ENCODE measurements at regions not wholly inside any gene's neighbourhood (a gene's known extent, or its start where the extent isn't known, plus 50 kb on each side); places are given as distances from the start of the nearest gene placed in this dataset.

- no peak for TF ChIP-seq ZNF513 (CRISPR knock-in tag; conservative IDR thresholded peaks at IDR 0.05)
- no peak for TF ChIP-seq GATAD2A (CRISPR knock-in tag; IDR thresholded peaks at IDR 0.05)
- no peak for TF ChIP-seq MIER2 (CRISPR knock-in tag; IDR thresholded peaks at IDR 0.05)
These were observed 690.6 kb downstream of the EPM2A start (continued) for GRCh38 chr6:145044641-145045246.

- in situ Hi-C loops (cut with HindIII; ENCODE audit: extremely low pct_ligation_motif_present, low pct_unique_long_range_greater_than_20kb) = no loop called here
- no peaks in the 10 kb centered on the region for H4K20me1 ChIP-seq (ENCODE audit: insufficient read depth, low read length)
- H3K9me3 ChIP-seq (ENCODE audit: low read length) = peaks cover 4% of the 10 kb centered on the region; the same call in 1 of the 2 replicates
- H3K36me3 ChIP-seq (replicated peaks in 1 of 2; ENCODE audit: control insufficient read depth in 1 of 2, insufficient read depth in 2 of 2, low read length in 2 of 2) = no peaks in the 10 kb centered on the region
- H2AFZ ChIP-seq (ENCODE audit: low read length) = no peak overlapping the region
- TF ChIP-seq RCOR2 (CRISPR knock-in tag; IDR thresholded peaks at IDR 0.05) (no peak), ZNF713 (CRISPR knock-in tag; IDR thresholded peaks at IDR 0.05) (no peak), MIER2 (CRISPR knock-in tag; IDR thresholded peaks at IDR 0.05) (no peak), ZSCAN31 (CRISPR knock-in tag; IDR thresholded peaks at IDR 0.05; ENCODE audit: low read depth) (no peak), PLRG1 (conservative IDR thresholded peaks at IDR 0.05) (no peak), FOSL2 (CRISPR knock-in tag; IDR thresholded peaks at IDR 0.05) (no peak), ZNF207 (IDR thresholded peaks at IDR 0.05; ENCODE audit: borderline replicate concordance) (no peak), UBTF (CRISPR knock-in tag; IDR thresholded peaks at IDR 0.05) (no peak), ZNF263 (CRISPR knock-in tag; IDR thresholded peaks at IDR 0.05) (no peak), SKIL (CRISPR knock-in tag; IDR thresholded peaks at IDR 0.05; ENCODE audit: borderline replicate concordance) (no peak), ZNF143 (CRISPR knock-in tag; IDR thresholded peaks at IDR 0.05) (no peak), NPAS2 (CRISPR knock-in tag; IDR thresholded peaks at IDR 0.05; ENCODE audit: borderline replicate concordance) (no peak), PAWR (CRISPR knock-in tag; IDR thresholded peaks at IDR 0.05; ENCODE audit: borderline replicate concordance) (no peak), MXD3 (CRISPR knock-in tag; IDR thresholded peaks at IDR 0.05) (no peak)
- H3K4me1 ChIP-seq (ENCODE audit: insufficient read depth, low read length) = no peaks in the 10 kb centered on the region
- no peak overlapping the region for H3K27ac ChIP-seq (ENCODE audit: extremely low read length, insufficient read depth, low read length)
- no peak overlapping the region for H3K4me3 ChIP-seq (replicated peaks in 1 of 3; ENCODE audit: insufficient read depth in 1 of 3, low read depth in 2 of 3, low read length in 3 of 3)
- FAIRE-seq (no peak), ATAC-seq (no peak), DNase-seq (ENCODE audit: low spot score) (no peak)
- POLR2A ChIA-PET = no interaction called here
- no TSS peak for BruUV-seq (replicated peaks)
- intact Hi-C loops (cut with micrococcal nuclease; ENCODE audit: unreplicated experiment) = no loop called here
- CTCF ChIA-PET (ENCODE audit: low intra/inter-chr PET ratio, low total read pairs) = no interaction called here
- H3K27me3 ChIP-seq (ENCODE audit: control insufficient read depth in 1 of 2, insufficient read depth in 2 of 2, low read length in 2 of 2) = no peaks in the 10 kb centered on the region
- no peaks in the 10 kb centered on the region for H3K79me2 ChIP-seq (ENCODE audit: insufficient read depth, low read length)
- H3K4me2 ChIP-seq (ENCODE audit: low read depth, low read length) = no peak overlapping the region
- no peak overlapping the region for H3K9ac ChIP-seq (ENCODE audit: insufficient read depth, low read depth, low read length)
These were observed 689.7 kb downstream of the EPM2A start for GRCh38 chr6:145045582-145045981.

Measured in HepG2 (cell line).